ENCODE measurements at regions not wholly inside any gene's neighbourhood (a gene's known extent, or its start where the extent isn't known, plus 50 kb on each side); places are given as distances from the start of the nearest gene placed in this dataset.
"Not testable (repeated sequence)": the region's sequence is repeated elsewhere in the genome, so short reads cannot be mapped to it uniquely, and the experiment has no call there.

DNA sequence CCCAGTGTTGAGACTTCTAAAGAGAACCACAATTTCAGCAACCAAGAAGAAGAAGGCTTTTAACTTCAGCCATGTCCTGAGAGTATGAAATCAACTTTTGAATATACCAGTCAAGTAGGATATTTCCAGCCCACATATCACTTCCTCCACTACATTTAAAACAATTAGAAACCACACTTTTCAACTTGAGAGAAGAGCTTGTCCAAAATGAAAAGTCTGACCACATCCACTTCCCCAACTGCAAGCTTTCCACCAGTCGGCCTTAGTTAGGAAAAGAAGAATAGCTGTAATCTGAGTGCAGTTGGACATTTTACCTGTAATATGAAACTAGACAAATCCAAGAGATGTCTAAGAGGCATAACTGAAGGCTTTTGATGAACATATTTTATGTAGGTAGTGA lies 101.9 kb upstream of the SLC7A11 start:
- WGBS, result 75% methylated on average over 1 of the region's 1 CpG
- no peak for ATAC-seq
- Histone ChIP-seq H3K4me3 (ENCODE audit: low read length) (no peak overlapping the region), H3K27ac (ENCODE audit: low read length) (no peak overlapping the region), H3K4me1 (ENCODE audit: control insufficient read depth, insufficient read depth, low read length) (no peaks in the 10 kb centered on the region), H3K27me3 (ENCODE audit: control insufficient read depth, insufficient read depth) (no peaks in the 10 kb centered on the region), H3K9me3 (ENCODE audit: control insufficient read depth, low read length) (no peaks in the 10 kb centered on the region)
- intact Hi-C loops (cut with DNase I), result no loop called here
- DNase-seq, result no peak

DNA sequence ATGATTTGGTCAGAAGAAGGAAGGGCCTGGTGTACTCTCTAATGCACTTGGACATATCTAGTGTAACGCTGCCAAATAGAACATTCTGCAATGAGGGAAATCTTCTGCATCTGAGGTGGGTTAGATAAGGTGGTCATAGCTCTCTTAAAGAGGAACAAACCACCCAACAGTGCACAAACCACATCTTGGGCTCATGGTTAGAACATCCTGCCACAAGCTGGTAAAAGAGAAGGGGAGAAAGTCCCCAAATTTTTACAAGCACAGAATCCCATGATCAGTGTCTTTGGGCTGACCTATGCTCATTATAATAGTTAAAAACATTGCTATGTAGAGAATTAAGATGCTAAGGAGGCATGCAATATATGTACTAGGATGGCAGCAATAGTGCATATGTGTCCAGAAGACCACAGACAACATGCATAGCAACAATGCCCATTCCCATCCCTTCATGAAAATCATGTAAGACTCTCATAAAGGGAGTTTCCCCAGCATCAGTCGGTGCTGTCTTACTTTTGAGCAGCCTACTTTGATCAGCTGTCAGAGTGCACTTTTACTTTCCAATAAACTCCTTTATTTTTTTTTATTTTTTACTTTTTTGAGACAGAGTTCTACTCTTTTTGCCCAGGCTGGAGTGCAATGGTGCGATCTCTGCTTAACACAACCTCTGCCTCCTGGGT lies 99.7 kb upstream of the SLC7A11 start:
- H3K9me3 ChIP-seq (ENCODE audit: control insufficient read depth, low read length), result no peaks in the 10 kb centered on the region
- no peaks in the 10 kb centered on the region for H3K27me3 ChIP-seq (ENCODE audit: control insufficient read depth, insufficient read depth)
- 76% methylated on average over 3 of the region's 3 CpGs for WGBS
- no peak overlapping the region for H3K4me3 ChIP-seq (ENCODE audit: low read length)
- no peak overlapping the region for H3K27ac ChIP-seq (ENCODE audit: low read length)
- H3K4me1 ChIP-seq (ENCODE audit: control insufficient read depth, insufficient read depth, low read length), result no peaks in the 10 kb centered on the region
- DNase-seq (no peak), ATAC-seq (no peak)
- intact Hi-C loops (cut with DNase I), result no loop called here

- no peaks in the 10 kb centered on the region for H3K27me3 ChIP-seq (ENCODE audit: control insufficient read depth, insufficient read depth)
- no peaks in the 10 kb centered on the region for H3K4me1 ChIP-seq (ENCODE audit: control insufficient read depth, insufficient read depth, low read length)
- WGBS, result 84% methylated on average over 2 of the region's 2 CpGs
- H3K27ac ChIP-seq (ENCODE audit: low read length), result no peak overlapping the region
- DNase-seq (no peak), ATAC-seq (no peak)
- H3K9me3 ChIP-seq (ENCODE audit: control insufficient read depth, low read length), result no peaks in the 10 kb centered on the region
- intact Hi-C loops (cut with DNase I), result no loop called here
- H3K4me3 ChIP-seq (ENCODE audit: low read length), result no peak overlapping the region
Observed at GRCh38 chr4:138338840-138339239, 96.7 kb upstream of the SLC7A11 start.

- DNase-seq; H3K27ac ChIP-seq (ENCODE audit: low read length); H3K4me3 ChIP-seq (ENCODE audit: low read length); intact Hi-C loops (cut with DNase I); H3K27me3 ChIP-seq (ENCODE audit: control insufficient read depth, insufficient read depth); H3K4me1 ChIP-seq (ENCODE audit: control insufficient read depth, insufficient read depth, low read length); H3K9me3 ChIP-seq (ENCODE audit: control insufficient read depth, low read length); ATAC-seq: not testable (repeated sequence)
- WGBS, result 96% methylated on average over 6 of the region's 6 CpGs
Observed at GRCh38 chr4:138338222-138338621, 96.1 kb upstream of the SLC7A11 start.

DNA sequence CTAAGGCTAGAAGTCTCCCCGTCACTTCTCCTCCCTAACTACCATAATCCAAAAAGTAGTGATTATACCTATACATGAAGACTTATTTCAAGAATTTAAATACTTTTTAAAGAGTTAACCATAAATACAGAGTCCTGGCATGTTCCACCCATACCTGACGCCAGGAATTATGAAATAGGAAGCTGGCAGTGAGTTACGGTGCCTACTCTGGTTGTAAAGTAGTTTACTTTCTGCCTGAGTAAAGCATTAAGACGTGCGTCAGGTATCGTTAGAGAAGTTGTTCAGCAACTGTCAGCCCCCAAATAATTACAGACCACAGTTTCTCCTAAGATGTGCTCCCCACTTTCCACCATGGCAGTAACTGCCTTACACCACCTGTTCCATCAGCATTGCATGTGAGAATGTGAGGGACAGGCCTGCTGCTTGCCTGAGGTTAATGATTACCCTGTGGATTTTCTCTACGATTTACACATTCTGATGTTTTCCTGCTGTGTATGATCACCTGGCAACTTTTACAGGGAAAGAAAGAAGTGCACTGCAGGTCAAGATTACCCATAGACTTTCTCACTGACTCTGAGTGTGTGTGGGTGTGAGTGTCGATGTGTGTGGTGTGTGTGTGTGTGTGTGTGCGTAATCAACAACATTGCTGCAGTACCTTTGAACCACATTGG lies 92.3 kb upstream of the SLC7A11 start:
- ATAC-seq (no peak), DNase-seq (no peak)
- intact Hi-C loops (cut with DNase I), result no loop called here
- WGBS, result 79% methylated on average over 9 of the region's 9 CpGs
- H3K27ac ChIP-seq (ENCODE audit: low read length), result no peak overlapping the region
- no peak overlapping the region for H3K4me3 ChIP-seq (ENCODE audit: low read length)
- H3K27me3 ChIP-seq (ENCODE audit: control insufficient read depth, insufficient read depth), result no peaks in the 10 kb centered on the region
- no peaks in the 10 kb centered on the region for H3K9me3 ChIP-seq (ENCODE audit: control insufficient read depth, low read length)
- H3K4me1 ChIP-seq (ENCODE audit: control insufficient read depth, insufficient read depth, low read length), result no peaks in the 10 kb centered on the region

- intact Hi-C loops (cut with DNase I); H3K4me3 ChIP-seq (ENCODE audit: low read length); DNase-seq; H3K4me1 ChIP-seq (ENCODE audit: control insufficient read depth, insufficient read depth, low read length); H3K9me3 ChIP-seq (ENCODE audit: control insufficient read depth, low read length); H3K27ac ChIP-seq (ENCODE audit: low read length); ATAC-seq; H3K27me3 ChIP-seq (ENCODE audit: control insufficient read depth, insufficient read depth): not testable (repeated sequence)
- WGBS, result 58% methylated on average over 1 of the region's 1 CpG
Observed at GRCh38 chr4:138332415-138332814, 90.3 kb upstream of the SLC7A11 start.

GRCh38 chr4:138330531-138330930 lies 88.4 kb upstream of the SLC7A11 start:
- DNase-seq, result no peak
- no peaks in the 10 kb centered on the region for H3K9me3 ChIP-seq (ENCODE audit: control insufficient read depth, low read length)
- no peak for ATAC-seq
- no peak overlapping the region for H3K4me3 ChIP-seq (ENCODE audit: low read length)
- no peak overlapping the region for H3K27ac ChIP-seq (ENCODE audit: low read length)
- WGBS, result 37% methylated on average over 2 of the region's 2 CpGs
- intact Hi-C loops (cut with DNase I), result no loop called here
- no peaks in the 10 kb centered on the region for H3K27me3 ChIP-seq (ENCODE audit: control insufficient read depth, insufficient read depth)
- no peaks in the 10 kb centered on the region for H3K4me1 ChIP-seq (ENCODE audit: control insufficient read depth, insufficient read depth, low read length)

GRCh38 chr4:138329506-138330070 lies 87.4 kb upstream of the SLC7A11 start:
- Histone ChIP-seq H3K27me3 (ENCODE audit: control insufficient read depth, insufficient read depth) (no peaks in the 10 kb centered on the region), H3K4me1 (ENCODE audit: control insufficient read depth, insufficient read depth, low read length) (no peaks in the 10 kb centered on the region), H3K9me3 (ENCODE audit: control insufficient read depth, low read length) (no peaks in the 10 kb centered on the region), H3K4me3 (ENCODE audit: low read length) (no peak overlapping the region), H3K27ac (ENCODE audit: low read length) (no peak overlapping the region)
- no peak for ATAC-seq
- intact Hi-C loops (cut with DNase I), result no loop called here
- WGBS, result 87% methylated on average over 6 of the region's 6 CpGs
- DNase-seq, result no peak

- ATAC-seq (no peak), DNase-seq (no peak)
- no peaks in the 10 kb centered on the region for H3K9me3 ChIP-seq (ENCODE audit: control insufficient read depth, low read length)
- 93% methylated on average over 1 of the region's 1 CpG for WGBS
- no peak overlapping the region for H3K4me3 ChIP-seq (ENCODE audit: low read length)
- no peaks in the 10 kb centered on the region for H3K4me1 ChIP-seq (ENCODE audit: control insufficient read depth, insufficient read depth, low read length)
- H3K27me3 ChIP-seq (ENCODE audit: control insufficient read depth, insufficient read depth), result no peaks in the 10 kb centered on the region
- intact Hi-C loops (cut with DNase I), result no loop called here
- H3K27ac ChIP-seq (ENCODE audit: low read length), result no peak overlapping the region
Observed at GRCh38 chr4:138327338-138327737, 85.2 kb upstream of the SLC7A11 start.

GRCh38 chr4:138320831-138321230 lies 78.7 kb upstream of the SLC7A11 start:
- Histone ChIP-seq H3K27ac (ENCODE audit: low read length) (no peak overlapping the region), H3K4me1 (ENCODE audit: control insufficient read depth, insufficient read depth, low read length) (no peaks in the 10 kb centered on the region), H3K9me3 (ENCODE audit: control insufficient read depth, low read length) (no peaks in the 10 kb centered on the region), H3K4me3 (ENCODE audit: low read length) (no peak overlapping the region), H3K27me3 (ENCODE audit: control insufficient read depth, insufficient read depth) (no peaks in the 10 kb centered on the region)
- DNase-seq (no peak), ATAC-seq (no peak)
- intact Hi-C loops (cut with DNase I), result no loop called here
- WGBS, result 89% methylated on average over 1 of the region's 1 CpG

GRCh38 chr4:138320030-138320429 lies 77.9 kb upstream of the SLC7A11 start:
- 89% methylated on average over 1 of the region's 1 CpG for WGBS
- no peak overlapping the region for H3K4me3 ChIP-seq (ENCODE audit: low read length)
- H3K9me3 ChIP-seq (ENCODE audit: control insufficient read depth, low read length), result no peaks in the 10 kb centered on the region
- ATAC-seq (no peak), DNase-seq (no peak)
- H3K4me1 ChIP-seq (ENCODE audit: control insufficient read depth, insufficient read depth, low read length), result no peaks in the 10 kb centered on the region
- no peaks in the 10 kb centered on the region for H3K27me3 ChIP-seq (ENCODE audit: control insufficient read depth, insufficient read depth)
- intact Hi-C loops (cut with DNase I), result no loop called here
- H3K27ac ChIP-seq (ENCODE audit: low read length), result no peak overlapping the region

Measured in right cardiac atrium (tissue), 5 donors.